Skeletal muscle tissue (tissue), 4 donors: ENCODE measurements at regions not wholly inside any gene's neighbourhood (a gene's known extent, or its start where the extent isn't known, plus 50 kb on each side); places are given as distances from the start of the nearest gene placed in this dataset. TPM values are rescaled to one million over a fixed set of nuclear protein-coding genes. Genes with fewer than 3 reads are reported as not detected.

Experiments
- H3K27ac ChIP-seq: one replicate; pipeline ENCODE4 v1.7.0; 2013; ENCODE audit warnings: mild to moderate bottlenecking, low read depth, low read length, inconsistent platforms
- H3K27me3 ChIP-seq, 3 donors: one replicate each; pipeline ENCODE4 v1.7.0; 2013; ENCODE audit warnings: low read length in 3 of 3; ENCODE audit not compliant: control insufficient read depth in 3 of 3, insufficient read depth in 3 of 3
- H3K36me3 ChIP-seq, 3 donors: one replicate each; pipeline ENCODE4 v1.7.0; 2013; ENCODE audit warnings: low read length in 3 of 3; ENCODE audit not compliant: control insufficient read depth in 3 of 3, insufficient read depth in 3 of 3
- H3K4me1 ChIP-seq, 3 donors: one replicate each; pipeline ENCODE4 v1.7.0; 2013; ENCODE audit warnings: low read length in 3 of 3, mild to moderate bottlenecking in 3 of 3; ENCODE audit not compliant: control insufficient read depth in 3 of 3, insufficient read depth in 3 of 3
- H3K4me3 ChIP-seq, 3 donors: one replicate each; pipeline ENCODE4 v1.7.0; 2013; ENCODE audit warnings: low read length in 3 of 3
- H3K9ac ChIP-seq, 3 donors: one replicate each; pipeline ENCODE4 v1.7.0; 2013; ENCODE audit warnings: low read length in 3 of 3, mild to moderate bottlenecking in 3 of 3, moderate library complexity in 2 of 3, low read depth in 1 of 3
- H3K9me3 ChIP-seq, 3 donors: one replicate each; pipeline ENCODE4 v1.7.0; 2013; ENCODE audit warnings: low read length in 3 of 3; ENCODE audit not compliant: control insufficient read depth in 3 of 3
- small RNA-seq: library from RNA; depleted of rRNA; stranded (forward); fragments of <200 nt; gene quantifications from one replicate; pipeline ENCODE3, GENCODE V24; 2014
- donor health status: Osteomylitis.

GRCh38 chr6:133183691-133184090 lies 57.5 kb upstream of the EYA4 start:
- no peaks in the 10 kb centered on the region for H3K27me3 ChIP-seq
- no peaks in the 10 kb centered on the region for H3K36me3 ChIP-seq
- no peak overlapping the region for H3K4me3 ChIP-seq
- no peak overlapping the region for H3K9ac ChIP-seq
- H3K4me1 ChIP-seq, result no peaks in the 10 kb centered on the region
- no peak overlapping the region for H3K27ac ChIP-seq
- peaks cover 0 to 1% (median 0%) of the 10 kb centered on the region in 3 donors for H3K9me3 ChIP-seq

- Histone ChIP-seq H3K9ac (no peak overlapping the region), H3K36me3 (no peaks in the 10 kb centered on the region), H3K4me1 (no peaks in the 10 kb centered on the region), H3K27me3 (no peaks in the 10 kb centered on the region), H3K27ac (no peak overlapping the region), H3K9me3 (no peaks in the 10 kb centered on the region), H3K4me3 (no peak overlapping the region)
Measured at GRCh38 chr6:133184798-133185372, 56.3 kb upstream of the EYA4 start.

- Histone ChIP-seq H3K27ac (no peak overlapping the region), H3K9ac (no peak overlapping the region), H3K4me3 (no peak overlapping the region), H3K36me3 (no peaks in the 10 kb centered on the region), H3K9me3 (no peaks in the 10 kb centered on the region), H3K27me3 (no peaks in the 10 kb centered on the region), H3K4me1 (peaks cover 0 to under 1% (median 0%) of the 10 kb centered on the region in 3 donors)
Measured at GRCh38 chr6:133185731-133186130, 55.4 kb upstream of the EYA4 start.

GRCh38 chr6:133187114-133187513 lies 54.0 kb upstream of the EYA4 start:
- no peaks in the 10 kb centered on the region for H3K27me3 ChIP-seq
- no peak overlapping the region for H3K9ac ChIP-seq
- no peak overlapping the region for H3K27ac ChIP-seq
- H3K4me3 ChIP-seq, result no peak overlapping the region
- H3K9me3 ChIP-seq, result no peaks in the 10 kb centered on the region
- no peaks in the 10 kb centered on the region for H3K36me3 ChIP-seq
- H3K4me1 ChIP-seq, result peaks cover 0 to 7% (median 5%) of the 10 kb centered on the region in 3 donors

- Histone ChIP-seq H3K4me1 (peaks cover 0 to 9% (median 5%) of the 10 kb centered on the region in 3 donors), H3K27ac (no peak overlapping the region), H3K9me3 (no peaks in the 10 kb centered on the region), H3K4me3 (no peak overlapping the region), H3K9ac (no peak overlapping the region), H3K36me3 (no peaks in the 10 kb centered on the region), H3K27me3 (no peaks in the 10 kb centered on the region)
Measured at GRCh38 chr6:133187657-133188453, 53.3 kb upstream of the EYA4 start.

- no peaks in the 10 kb centered on the region for H3K9me3 ChIP-seq
- H3K9ac ChIP-seq, result no peak overlapping the region
- H3K27ac ChIP-seq, result no peak overlapping the region
- peaks cover 0 to 9% (median 5%) of the 10 kb centered on the region in 3 donors for H3K4me1 ChIP-seq
- no peaks in the 10 kb centered on the region for H3K27me3 ChIP-seq
- H3K4me3 ChIP-seq, result no peak overlapping the region
- H3K36me3 ChIP-seq, result no peaks in the 10 kb centered on the region
Measured at GRCh38 chr6:133190912-133191311, 50.2 kb upstream of the EYA4 start.

- Histone ChIP-seq H3K4me3 (no peak overlapping the region), H3K4me1 (peaks cover 0 to 9% (median 5%) of the 10 kb centered on the region in 3 donors), H3K9me3 (no peaks in the 10 kb centered on the region), H3K27ac (no peak overlapping the region), H3K36me3 (no peaks in the 10 kb centered on the region), H3K9ac (no peak overlapping the region), H3K27me3 (no peaks in the 10 kb centered on the region)
Measured at GRCh38 chr6:133191323-133191722, 49.8 kb upstream of the EYA4 start.

Small RNA genes lying in the stretch of these regions (small RNA-seq; reads per million reads assigned to genes)
- not detected for gene MTCYBP4
